ENCODE measurements at regions not wholly inside any gene's neighbourhood (a gene's known extent, or its start where the extent isn't known, plus 50 kb on each side); places are given as distances from the start of the nearest gene placed in this dataset.

GRCh38 chr1:219773110-219773509 is 155.2 kb downstream of the SLC30A10 start:
- TF ChIP-seq, protein P1, sequence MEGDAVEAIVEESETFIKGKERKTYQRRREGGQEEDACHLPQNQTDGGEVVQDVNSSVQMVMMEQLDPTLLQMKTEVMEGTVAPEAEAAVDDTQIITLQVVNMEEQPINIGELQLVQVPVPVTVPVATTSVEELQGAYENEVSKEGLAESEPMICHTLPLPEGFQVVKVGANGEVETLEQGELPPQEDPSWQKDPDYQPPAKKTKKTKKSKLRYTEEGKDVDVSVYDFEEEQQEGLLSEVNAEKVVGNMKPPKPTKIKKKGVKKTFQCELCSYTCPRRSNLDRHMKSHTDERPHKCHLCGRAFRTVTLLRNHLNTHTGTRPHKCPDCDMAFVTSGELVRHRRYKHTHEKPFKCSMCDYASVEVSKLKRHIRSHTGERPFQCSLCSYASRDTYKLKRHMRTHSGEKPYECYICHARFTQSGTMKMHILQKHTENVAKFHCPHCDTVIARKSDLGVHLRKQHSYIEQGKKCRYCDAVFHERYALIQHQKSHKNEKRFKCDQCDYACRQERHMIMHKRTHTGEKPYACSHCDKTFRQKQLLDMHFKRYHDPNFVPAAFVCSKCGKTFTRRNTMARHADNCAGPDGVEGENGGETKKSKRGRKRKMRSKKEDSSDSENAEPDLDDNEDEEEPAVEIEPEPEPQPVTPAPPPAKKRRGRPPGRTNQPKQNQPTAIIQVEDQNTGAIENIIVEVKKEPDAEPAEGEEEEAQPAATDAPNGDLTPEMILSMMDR (optimal IDR thresholded peaks at IDR 0.05 in 1 of 3, IDR thresholded peaks at IDR 0.05 in 1 of 3, conservative IDR thresholded peaks at IDR 0.05 in 1 of 3; ENCODE audit: extremely low read depth in 1 of 3, insufficient read depth in 2 of 3, low read length in 3 of 3): no peak
- TF ChIP-seq EZH2 (IDR thresholded peaks at IDR 0.05; ENCODE audit: low read length): no peak
- no peak for DNase-seq (ENCODE audit: low read depth, low spot score)

DNA sequence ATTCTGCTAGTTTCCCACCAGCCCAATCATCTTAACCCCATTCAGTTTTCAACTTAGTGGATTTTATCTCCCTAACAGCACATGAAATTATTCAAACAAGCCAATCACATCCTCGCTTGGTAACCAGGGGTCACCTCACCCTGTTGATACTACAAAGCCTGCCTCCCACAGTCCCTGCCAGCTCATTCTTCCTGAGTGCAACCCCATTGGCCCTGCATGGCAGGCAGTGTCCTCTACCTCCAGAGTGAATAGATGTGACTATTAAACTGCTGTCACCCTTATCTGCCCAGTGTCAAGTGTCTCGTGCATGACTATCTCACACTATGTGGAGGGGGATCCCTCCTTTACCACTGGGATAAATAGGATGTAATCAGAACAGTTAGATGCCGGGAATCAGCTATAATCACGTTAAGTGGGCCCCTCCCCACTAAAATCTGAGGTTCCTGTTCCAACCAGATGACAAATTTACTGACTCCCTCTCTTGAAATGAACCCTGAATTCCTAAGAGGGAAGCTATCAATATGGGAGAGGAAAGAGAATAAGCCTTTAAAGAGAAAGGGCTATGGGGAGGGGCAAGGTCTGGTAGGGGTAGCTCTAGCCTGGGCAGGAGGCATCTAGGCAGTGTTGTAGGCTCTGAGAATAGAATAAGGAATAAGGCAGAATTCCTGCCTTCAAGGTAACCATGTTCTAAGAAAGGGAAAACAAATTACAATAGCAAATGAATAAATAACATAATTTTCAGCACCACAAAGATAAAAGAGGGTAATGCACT is 155.9 kb downstream of the SLC30A10 start:
- H3K4me2 ChIP-seq (ENCODE audit: control insufficient read depth, extremely low read depth, insufficient read depth, low read depth, low read length): no peak overlapping the region
- dilution Hi-C loops (cut with MboI; ENCODE audit: extremely low pct_ligation_motif_present, low sequenced_read_pairs): no loop called here
- FAIRE-seq: no peak
- no peaks in the 10 kb centered on the region for H3K9me1 ChIP-seq (ENCODE audit: control insufficient read depth, extremely low read depth, insufficient read depth, low read length)
- no peaks in the 10 kb centered on the region for H3K27me3 ChIP-seq (ENCODE audit: control insufficient read depth, extremely low read depth, insufficient read depth, low read length)
- peaks cover 10% of the 10 kb centered on the region for H3K4me1 ChIP-seq (ENCODE audit: control insufficient read depth, extremely low read depth, insufficient read depth, low read length)
- no peak for TF ChIP-seq EZH2 (IDR thresholded peaks at IDR 0.05; ENCODE audit: low read length)
- H3K9me3 ChIP-seq (ENCODE audit: control insufficient read depth, low read depth, low read length): no peaks in the 10 kb centered on the region
- H3K9ac ChIP-seq (ENCODE audit: control insufficient read depth, extremely low read depth, insufficient read depth, low read length): no peak overlapping the region
- no peak overlapping the region for H2AFZ ChIP-seq (ENCODE audit: control insufficient read depth, low read length)
- H3K27ac ChIP-seq (ENCODE audit: control insufficient read depth, insufficient read depth, low read length): no peak overlapping the region
- no peaks in the 10 kb centered on the region for H3K79me2 ChIP-seq (ENCODE audit: control insufficient read depth, insufficient read depth, low read length)
- no peak overlapping the region for H3K4me3 ChIP-seq (ENCODE audit: control insufficient read depth in 2 of 3, extremely low read depth in 1 of 3, insufficient read depth in 2 of 3, low read depth in 1 of 3, low read length in 3 of 3)
- H4K20me1 ChIP-seq (ENCODE audit: control insufficient read depth, extremely low read depth, insufficient read depth, low read length): no peaks in the 10 kb centered on the region
- H3K36me3 ChIP-seq (ENCODE audit: control insufficient read depth in 2 of 2, extremely low read depth in 1 of 2, insufficient read depth in 2 of 2, low read length in 2 of 2): no peaks in the 10 kb centered on the region
- DNase-seq (ENCODE audit: low read depth, low spot score): no peak

More at GRCh38 chr1:219773110-219773509, 155.2 kb downstream of the SLC30A10 start:
- no peak overlapping the region for H3K27ac ChIP-seq (ENCODE audit: control insufficient read depth, insufficient read depth, low read length)
- H3K9me3 ChIP-seq (ENCODE audit: control insufficient read depth, low read depth, low read length): no peaks in the 10 kb centered on the region
- H3K36me3 ChIP-seq (ENCODE audit: control insufficient read depth in 2 of 2, extremely low read depth in 1 of 2, insufficient read depth in 2 of 2, low read length in 2 of 2): no peaks in the 10 kb centered on the region
- H2AFZ ChIP-seq (ENCODE audit: control insufficient read depth, low read length): no peak overlapping the region
- H3K4me1 ChIP-seq (ENCODE audit: control insufficient read depth, extremely low read depth, insufficient read depth, low read length): peaks cover 10% of the 10 kb centered on the region
- FAIRE-seq: no peak
- no peak overlapping the region for H3K4me3 ChIP-seq (ENCODE audit: control insufficient read depth in 2 of 3, extremely low read depth in 1 of 3, insufficient read depth in 2 of 3, low read depth in 1 of 3, low read length in 3 of 3)
- no peak overlapping the region for H3K9ac ChIP-seq (ENCODE audit: control insufficient read depth, extremely low read depth, insufficient read depth, low read length)
- H3K4me2 ChIP-seq (ENCODE audit: control insufficient read depth, extremely low read depth, insufficient read depth, low read depth, low read length): no peak overlapping the region
- no peaks in the 10 kb centered on the region for H3K79me2 ChIP-seq (ENCODE audit: control insufficient read depth, insufficient read depth, low read length)
- dilution Hi-C loops (cut with MboI; ENCODE audit: extremely low pct_ligation_motif_present, low sequenced_read_pairs): no loop called here
- no peaks in the 10 kb centered on the region for H3K9me1 ChIP-seq (ENCODE audit: control insufficient read depth, extremely low read depth, insufficient read depth, low read length)
- H4K20me1 ChIP-seq (ENCODE audit: control insufficient read depth, extremely low read depth, insufficient read depth, low read length): no peaks in the 10 kb centered on the region
- no peaks in the 10 kb centered on the region for H3K27me3 ChIP-seq (ENCODE audit: control insufficient read depth, extremely low read depth, insufficient read depth, low read length)
